ENCODE measurements at regions not wholly inside any gene's neighbourhood (a gene's known extent, or its start where the extent isn't known, plus 50 kb on each side); places are given as distances from the start of the nearest gene placed in this dataset.
"Not testable (repeated sequence)": the region's sequence is repeated elsewhere in the genome, so short reads cannot be mapped to it uniquely, and the experiment has no call there.

DNA sequence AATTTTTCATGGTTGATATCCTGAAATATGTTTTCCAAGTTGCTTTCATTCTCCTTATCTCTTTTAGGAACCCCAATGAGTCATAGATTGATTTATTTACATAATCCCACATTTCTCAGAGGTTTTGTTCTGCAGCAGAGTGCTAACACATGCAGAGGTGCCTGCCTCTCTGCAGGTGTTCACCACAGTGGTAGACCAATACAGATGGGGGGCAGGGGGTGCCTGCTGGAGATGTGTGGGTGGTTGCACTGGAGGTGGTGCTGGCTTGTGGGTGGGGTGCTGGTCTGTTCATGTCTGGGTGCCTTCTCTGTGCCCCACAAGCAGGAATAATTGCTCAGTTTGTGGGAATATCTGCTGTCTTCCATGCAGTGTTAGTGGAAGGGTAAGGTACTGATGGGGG, 131.1 kb downstream of the JRKL start:
- TF ChIP-seq, protein P1, sequence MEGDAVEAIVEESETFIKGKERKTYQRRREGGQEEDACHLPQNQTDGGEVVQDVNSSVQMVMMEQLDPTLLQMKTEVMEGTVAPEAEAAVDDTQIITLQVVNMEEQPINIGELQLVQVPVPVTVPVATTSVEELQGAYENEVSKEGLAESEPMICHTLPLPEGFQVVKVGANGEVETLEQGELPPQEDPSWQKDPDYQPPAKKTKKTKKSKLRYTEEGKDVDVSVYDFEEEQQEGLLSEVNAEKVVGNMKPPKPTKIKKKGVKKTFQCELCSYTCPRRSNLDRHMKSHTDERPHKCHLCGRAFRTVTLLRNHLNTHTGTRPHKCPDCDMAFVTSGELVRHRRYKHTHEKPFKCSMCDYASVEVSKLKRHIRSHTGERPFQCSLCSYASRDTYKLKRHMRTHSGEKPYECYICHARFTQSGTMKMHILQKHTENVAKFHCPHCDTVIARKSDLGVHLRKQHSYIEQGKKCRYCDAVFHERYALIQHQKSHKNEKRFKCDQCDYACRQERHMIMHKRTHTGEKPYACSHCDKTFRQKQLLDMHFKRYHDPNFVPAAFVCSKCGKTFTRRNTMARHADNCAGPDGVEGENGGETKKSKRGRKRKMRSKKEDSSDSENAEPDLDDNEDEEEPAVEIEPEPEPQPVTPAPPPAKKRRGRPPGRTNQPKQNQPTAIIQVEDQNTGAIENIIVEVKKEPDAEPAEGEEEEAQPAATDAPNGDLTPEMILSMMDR (conservative IDR thresholded peaks at IDR 0.05): no peak
- no peak overlapping the region for H3K27ac ChIP-seq

DNA sequence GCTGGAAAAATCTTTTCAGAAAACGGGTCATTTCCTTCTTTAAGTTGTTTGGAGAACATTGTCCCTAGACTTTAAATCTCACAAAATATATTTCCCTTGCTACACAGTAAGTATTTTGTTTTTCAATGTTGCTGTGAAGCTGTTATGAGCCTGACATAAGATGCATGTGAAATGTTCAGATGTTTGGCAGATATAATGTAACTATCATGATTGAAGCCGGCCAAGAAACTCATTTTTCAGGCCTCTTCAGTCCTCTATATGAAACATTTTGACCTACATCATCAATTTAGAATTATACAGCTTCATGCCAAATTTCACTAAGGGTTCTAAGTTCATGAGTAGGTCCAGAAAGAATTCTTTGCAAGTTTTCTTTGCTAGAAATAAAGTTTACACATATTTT, 133.8 kb downstream of the JRKL start:
- TF ChIP-seq, protein P1 (conservative IDR thresholded peaks at IDR 0.05): no peak
- no peak overlapping the region for H3K27ac ChIP-seq

DNA sequence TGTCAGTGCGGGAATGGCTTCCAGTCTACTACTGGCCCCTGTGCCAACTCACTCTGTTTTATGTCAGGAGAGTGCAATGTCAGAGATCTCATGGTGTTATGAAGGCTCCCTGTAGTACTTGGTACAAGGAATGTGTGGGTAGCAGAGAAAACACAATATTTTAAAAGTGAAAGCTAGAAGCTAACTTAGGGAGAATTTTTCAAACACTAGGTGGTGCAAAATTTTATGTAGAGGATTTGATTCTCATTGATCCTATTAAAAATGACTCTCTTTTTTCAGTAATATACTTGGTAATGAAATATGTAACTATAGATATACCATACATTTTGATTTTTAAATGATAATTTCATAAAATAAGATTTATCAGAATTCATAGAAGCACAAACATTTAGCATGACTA, 134.7 kb downstream of the JRKL start:
- TF ChIP-seq, protein P1 (conservative IDR thresholded peaks at IDR 0.05): peak; percentile 58
- H3K27ac ChIP-seq: no peak overlapping the region

DNA sequence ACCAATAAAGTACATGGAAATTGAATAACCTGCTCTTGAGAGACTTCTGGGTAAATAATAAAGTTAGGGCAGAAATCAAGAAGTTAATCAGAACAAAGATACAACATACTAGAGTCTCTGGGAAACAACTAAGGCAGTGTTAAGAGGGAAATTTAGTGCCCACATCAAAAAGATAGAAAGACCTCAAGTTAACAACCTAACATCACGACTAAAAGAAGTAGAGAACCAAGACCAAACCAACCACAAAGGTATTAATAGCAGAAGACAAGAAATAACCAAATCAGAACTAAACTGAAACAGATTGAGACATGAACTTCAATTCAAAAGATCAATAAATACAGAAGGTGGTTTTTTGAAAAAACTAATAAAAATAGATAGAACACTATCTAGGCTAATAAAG, 140.7 kb downstream of the JRKL start:
- H3K27ac ChIP-seq: no peak overlapping the region
- TF ChIP-seq, protein P1 (conservative IDR thresholded peaks at IDR 0.05): no peak

DNA sequence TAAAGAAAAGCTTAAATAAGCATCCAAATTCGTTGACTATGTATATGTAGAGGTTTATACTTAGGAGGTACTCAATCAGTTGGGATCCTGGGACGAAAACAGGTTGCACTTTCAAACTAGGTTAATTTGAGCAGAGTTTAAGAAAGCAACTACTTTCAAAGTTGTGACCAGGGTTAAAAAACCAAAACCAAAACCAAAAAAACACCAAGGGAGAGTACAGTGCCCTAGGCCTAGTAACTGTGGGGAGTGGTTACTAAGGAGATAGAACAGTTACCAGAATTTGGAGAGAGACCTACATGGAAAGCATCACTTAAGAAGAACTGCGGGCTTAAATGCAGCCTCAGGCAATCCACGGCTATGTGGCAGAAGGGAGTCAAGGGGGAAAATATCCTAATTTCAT, 148.3 kb downstream of the JRKL start:
- no peak overlapping the region for H3K27ac ChIP-seq
- TF ChIP-seq, protein P1 (conservative IDR thresholded peaks at IDR 0.05): no peak

DNA sequence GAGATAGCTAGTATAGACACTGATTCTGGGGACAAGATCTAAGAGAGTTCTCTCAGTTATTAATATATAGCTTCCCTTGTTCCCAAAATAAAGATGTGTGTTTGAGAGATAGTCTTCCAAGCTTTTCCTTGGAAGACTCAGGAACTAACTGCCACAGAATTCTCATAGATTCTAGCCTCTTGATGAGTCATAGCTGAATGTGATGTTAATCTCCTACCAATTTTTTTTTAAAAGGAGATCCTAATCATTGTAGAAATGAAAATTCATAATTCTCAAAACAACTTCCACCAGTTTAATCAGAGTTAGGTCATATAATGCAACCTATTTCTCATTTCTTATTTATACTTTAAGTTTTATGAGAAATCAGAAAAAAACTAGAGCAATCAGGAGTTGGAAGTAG, 148.8 kb downstream of the JRKL start:
- TF ChIP-seq, protein P1 (conservative IDR thresholded peaks at IDR 0.05): no peak

DNA sequence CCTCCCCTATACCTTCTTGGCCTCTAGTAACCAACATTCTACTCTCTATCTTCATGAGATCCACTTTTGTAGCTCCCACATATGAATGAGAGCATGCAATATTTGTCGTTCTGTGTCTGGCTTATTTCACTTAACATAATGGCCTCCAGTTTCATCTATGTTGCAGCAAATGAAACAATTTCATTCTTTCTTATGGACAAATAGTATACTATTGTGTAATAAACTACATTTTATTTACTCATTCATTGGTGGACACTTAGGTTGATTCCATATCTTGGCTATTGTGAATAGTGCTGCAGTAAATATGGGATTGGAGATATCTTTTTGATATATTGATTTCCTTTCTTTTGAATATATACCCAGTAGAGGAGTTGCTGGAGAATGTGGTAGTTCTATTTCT, 151.1 kb downstream of the JRKL start:
- TF ChIP-seq, protein P1 (conservative IDR thresholded peaks at IDR 0.05): no peak
- H3K27ac ChIP-seq: no peak overlapping the region

More for the DNA sequence above, 148.8 kb downstream of the JRKL start:
- H3K27ac ChIP-seq: no peak overlapping the region

DNA sequence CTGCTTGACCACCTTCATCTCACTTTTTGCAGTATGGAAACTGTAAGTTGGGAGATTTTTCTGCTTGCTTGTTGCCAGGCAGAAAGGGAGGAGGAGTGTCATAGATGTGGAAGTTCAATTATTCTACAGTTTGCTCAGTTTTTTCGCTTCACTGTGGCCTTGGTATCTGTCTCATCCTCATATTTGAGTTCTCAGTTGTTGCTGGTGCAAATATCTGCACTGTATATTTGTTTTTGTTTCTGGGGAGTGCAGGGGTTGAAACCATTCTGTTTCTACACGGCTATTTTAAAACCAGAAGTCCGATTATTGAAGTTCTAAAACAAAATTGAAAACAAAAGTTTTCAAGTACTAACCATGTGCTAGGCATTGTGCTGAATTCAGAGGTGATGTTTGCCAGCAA, 153.4 kb downstream of the JRKL start:
- TF ChIP-seq, protein P1 (conservative IDR thresholded peaks at IDR 0.05): no peak

DNA sequence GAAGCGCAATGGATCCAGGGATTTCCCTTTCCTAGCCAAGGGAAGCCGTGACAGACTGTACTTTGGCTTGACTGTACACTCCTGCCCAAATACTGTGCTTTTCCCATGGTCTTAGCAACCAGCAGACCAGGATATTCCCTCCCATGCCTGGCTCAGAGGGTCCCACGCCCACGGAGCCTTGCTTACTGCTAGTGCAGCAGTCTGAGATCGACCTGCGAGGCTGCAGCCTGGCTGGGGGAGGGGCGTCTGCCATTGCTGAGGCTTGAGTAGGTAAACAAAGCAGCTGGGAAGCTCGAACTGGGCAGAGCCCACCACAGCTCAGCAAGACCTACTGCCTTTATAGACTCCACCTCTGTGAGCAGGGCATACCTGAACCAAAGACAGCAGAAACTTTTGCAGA, 155.4 kb downstream of the JRKL start:
- not testable (repeated sequence) for H3K27ac ChIP-seq

More for the DNA sequence above, 153.4 kb downstream of the JRKL start:
- H3K27ac ChIP-seq: no peak overlapping the region
